H1 (cell line): ENCODE measurements at regions not wholly inside any gene's neighbourhood (a gene's known extent, or its start where the extent isn't known, plus 50 kb on each side); places are given as distances from the start of the nearest gene placed in this dataset.

Source experiments
- CTCF ChIA-PET: fragments of 300-600 bp; sonication (Branson Sonifier 250); formaldehyde crosslinking; loops from one replicate; lab custom pipeline; 2021; ENCODE audit not compliant: partially characterized antibody; lab: Charles Lee
- POLR2A ChIA-PET: fragments of 300-600 bp; sonication (Branson Sonifier 250); formaldehyde crosslinking; loops from one replicate; lab custom pipeline; 2021; ENCODE audit warnings: inconsistent platforms; ENCODE audit not compliant: partially characterized antibody; lab: Charles Lee
- DNase-seq, 2 experiments: peaks; one replicate each; pipeline versions ENCODE4 v3.0.0 to v3.0.0-alpha.2; 2010 to 2022; ENCODE audit warnings: low spot score in 2 of 2, low read depth in 1 of 2, mixed read lengths in 1 of 2
- FAIRE-seq: peaks from 2 replicates; lab custom pipeline; 2011; peaks lifted over from hg19 to GRCh38; lab: Jason Lieb, UNC
- H2AFZ ChIP-seq: 2 replicates; pipeline ENCODE4 v1.8.1; 2012; ENCODE audit warnings: low read length, inconsistent platforms
- H2AK5ac ChIP-seq: 2 replicates; pipeline ENCODE4 v1.6.1; 2013; ENCODE audit warnings: low read depth, low read length
- H2BK120ac ChIP-seq: replicated peaks from 2 replicates; pipeline ENCODE3; 2013; ENCODE audit warnings: low read depth, low read length, inconsistent platforms
- H2BK12ac ChIP-seq: 2 replicates; pipeline ENCODE4 v1.6.1; 2013; ENCODE audit warnings: low read depth, low read length
- H2BK15ac ChIP-seq: 2 replicates; pipeline ENCODE4 v1.6.1; 2013; ENCODE audit warnings: low read length
- H2BK20ac ChIP-seq: 2 replicates; pipeline ENCODE4 v1.6.1; 2013; ENCODE audit warnings: low read length
- H2BK5ac ChIP-seq: 2 replicates; pipeline ENCODE4 v1.6.1; 2013; ENCODE audit warnings: low read depth, low read length
- H3K14ac ChIP-seq: 2 replicates; pipeline ENCODE4 v1.6.1; 2013; ENCODE audit warnings: inconsistent platforms; ENCODE audit not compliant: insufficient read length
- H3K18ac ChIP-seq: 2 replicates; pipeline ENCODE4 v1.6.1; 2013; ENCODE audit warnings: low read length; ENCODE audit errors: extremely low read depth
- H3K23ac ChIP-seq: 2 replicates; pipeline ENCODE4 v1.6.1; 2013; ENCODE audit warnings: inconsistent platforms; ENCODE audit not compliant: insufficient read length
- H3K23me2 ChIP-seq: 2 replicates; pipeline ENCODE4 v1.6.1; 2013; ENCODE audit warnings: low read depth, low read length
- H3K27ac ChIP-seq: 2 replicates; pipeline ENCODE4 v1.6.1; 2011; ENCODE audit warnings: low read depth, low read length, inconsistent platforms
- H3K27me3 ChIP-seq, 4 experiments: replicated peaks in 1 of 4; 1 replicate in 1 of 4; 2 replicates in 3 of 4; pipeline versions ENCODE4 v1.6.1 to v1.8.1; 2011 to 2013; ENCODE audit warnings: low read length in 3 of 4, mild to moderate bottlenecking in 3 of 4, inconsistent platforms in 2 of 4, mixed read lengths in 2 of 4, moderate library complexity in 1 of 4; ENCODE audit not compliant: control insufficient read depth in 3 of 4, insufficient read depth in 3 of 4; ENCODE audit errors: extremely low read depth in 1 of 4
- H3K36me3 ChIP-seq, 4 experiments: 2 replicates each; pipeline versions ENCODE4 v1.6.1 to v1.8.1; 2011 to 2013; ENCODE audit warnings: mild to moderate bottlenecking in 4 of 4, low read length in 3 of 4, moderate library complexity in 2 of 4, control low read depth in 1 of 4, inconsistent platforms in 1 of 4; ENCODE audit not compliant: insufficient read depth in 4 of 4, control insufficient read depth in 2 of 4
- H3K4ac ChIP-seq: replicated peaks from 2 replicates; pipeline ENCODE3; 2013; ENCODE audit warnings: low read length, low read depth, mixed read lengths, inconsistent platforms; ENCODE audit not compliant: insufficient read length
- H3K4me1 ChIP-seq, 4 experiments: replicated peaks in 1 of 4; 1 replicate in 1 of 4; 2 replicates in 3 of 4; pipeline versions ENCODE4 v1.6.1 to v1.8.1; 2011 to 2013; ENCODE audit warnings: low read length in 3 of 4, inconsistent platforms in 2 of 4, mixed read lengths in 1 of 4; ENCODE audit not compliant: insufficient read depth in 4 of 4, control insufficient read depth in 3 of 4
- H3K4me2 ChIP-seq, 2 experiments: 2 replicates each; pipeline versions ENCODE4 v1.6.1 to v1.8.1; 2011 to 2013; ENCODE audit warnings: low read depth in 2 of 2, low read length in 2 of 2, control low read depth in 1 of 2, inconsistent platforms in 1 of 2, mild to moderate bottlenecking in 1 of 2; ENCODE audit not compliant: insufficient read depth in 1 of 2
- H3K4me3 ChIP-seq, 4 experiments: fragments of 200-600, 300-600 bp in 1 of 4; sonication (generic), shearing (Covaris generic), sonication (Bioruptor Twin) in 1 of 4; 2 replicates each; pipeline versions ENCODE4 v1.5.1 to v1.8.1; 2011 to 2016; ENCODE audit warnings: low read length in 4 of 4, low read depth in 3 of 4, control low read depth in 2 of 4, inconsistent platforms in 2 of 4, mild to moderate bottlenecking in 2 of 4, mixed read lengths in 1 of 4, moderate library complexity in 1 of 4; ENCODE audit not compliant: insufficient read depth in 2 of 4; ENCODE audit errors: extremely low read depth in 1 of 4
- H3K56ac ChIP-seq: replicated peaks from 2 replicates; pipeline ENCODE3; 2013; ENCODE audit warnings: low read depth, mild to moderate bottlenecking, mixed read lengths, low read length, inconsistent platforms; ENCODE audit not compliant: insufficient read length
- H3K79me1 ChIP-seq: 2 replicates; pipeline ENCODE4 v1.6.1; 2013; ENCODE audit warnings: low read depth, low read length, control low read depth
- H3K79me2 ChIP-seq, 2 experiments: 2 replicates each; pipeline versions ENCODE4 v1.6.1 to v1.8.1; 2012 to 2013; ENCODE audit warnings: low read length in 2 of 2, mild to moderate bottlenecking in 2 of 2, inconsistent platforms in 1 of 2; ENCODE audit not compliant: insufficient read depth in 2 of 2, control insufficient read depth in 1 of 2
- H3K9ac ChIP-seq, 4 experiments: replicated peaks in 1 of 4; 1 replicate in 1 of 4; 2 replicates in 3 of 4; pipeline versions ENCODE4 v1.6.1 to v1.8.1; 2011 to 2013; ENCODE audit warnings: low read depth in 3 of 4, low read length in 3 of 4, control low read depth in 2 of 4, mild to moderate bottlenecking in 2 of 4, moderate library complexity in 2 of 4, inconsistent platforms in 1 of 4; ENCODE audit errors: extremely low read depth in 1 of 4
- H3K9me3 ChIP-seq, 2 experiments: 2 replicates each; pipeline versions ENCODE4 v1.6.1 to v1.8.1; 2012 to 2013; ENCODE audit warnings: mild to moderate bottlenecking in 2 of 2, moderate library complexity in 2 of 2, control low read depth in 1 of 2, inconsistent platforms in 1 of 2, low read depth in 1 of 2, low read length in 1 of 2, mixed read lengths in 1 of 2; ENCODE audit not compliant: insufficient read depth in 2 of 2
- H4K20me1 ChIP-seq, 2 experiments: replicated peaks in 1 of 2; 2 replicates each; pipeline versions ENCODE3 to v1.8.1; 2011 to 2013; ENCODE audit warnings: inconsistent platforms in 2 of 2, low read length in 2 of 2, mild to moderate bottlenecking in 1 of 2; ENCODE audit not compliant: insufficient read depth in 2 of 2, control insufficient read depth in 1 of 2
- H4K5ac ChIP-seq: 2 replicates; pipeline ENCODE4 v1.6.1; 2013; ENCODE audit warnings: low read length, low read depth, mixed read lengths, inconsistent platforms; ENCODE audit not compliant: insufficient read length
- H4K8ac ChIP-seq: 2 replicates; pipeline ENCODE4 v1.8.0; 2013; ENCODE audit warnings: mild to moderate bottlenecking, moderate library complexity, low read length, inconsistent platforms; ENCODE audit not compliant: insufficient read depth; ENCODE audit errors: extremely low read depth
- H4K91ac ChIP-seq: replicated peaks from 2 replicates; pipeline ENCODE3; 2013; ENCODE audit warnings: low read length, mixed read lengths, inconsistent platforms; ENCODE audit not compliant: insufficient read length
- KDM1A ChIP-seq: fragments of 200-600, 300-600 bp; sonication (generic); IDR thresholded peaks from 2 replicates; pipeline ENCODE4 v1.7.1; 2016; ENCODE audit warnings: mild to moderate bottlenecking, low read length, borderline replicate concordance
- NANOG ChIP-seq: IDR thresholded peaks from 2 replicates; pipeline ENCODE4 v1.6.1; 2011; ENCODE audit warnings: low read length, low read depth, mild to moderate bottlenecking, inconsistent platforms; ENCODE audit not compliant: insufficient read depth, poor library complexity, severe bottlenecking
- SAP30 ChIP-seq: fragments of 300-600 bp; sonication (generic); IDR thresholded peaks from 2 replicates; pipeline ENCODE4 v1.7.1; 2012; ENCODE audit warnings: low read length, moderate library complexity, mild to moderate bottlenecking, inconsistent platforms; ENCODE audit not compliant: insufficient read depth, insufficient replicate concordance
- SIX5 ChIP-seq: IDR thresholded peaks from 2 replicates; pipeline ENCODE4 v1.6.1; 2011; ENCODE audit warnings: mild to moderate bottlenecking, low read depth, low read length
- TCF12 ChIP-seq: IDR thresholded peaks from 2 replicates; pipeline ENCODE4 v1.6.1; 2011; ENCODE audit warnings: low read depth, mild to moderate bottlenecking, low read length
- TEAD4 ChIP-seq: IDR thresholded peaks from 2 replicates; pipeline ENCODE4 v1.6.1; 2012; ENCODE audit warnings: low read depth, low read length, inconsistent platforms, mixed read lengths
- YY1 ChIP-seq: IDR thresholded peaks from 2 replicates; pipeline ENCODE4 v1.6.1; 2011; ENCODE audit warnings: low read depth, mild to moderate bottlenecking, low read length
- whole genome bisulfite sequencing, 2 experiments: shearing (Covaris generic) in 1 of 2; methylation state at CpG; one replicate each; pipeline versions ENCODE4 v1.1.6 to v1.1.7; 2013 to 2015; ENCODE audit warnings: low lambda C conversion rate in 2 of 2, mixed read lengths in 2 of 2, inconsistent platforms in 1 of 2, low coverage in 1 of 2, missing lambda C conversion rate in 1 of 2; ENCODE audit not compliant: insufficient replicate concordance in 2 of 2, insufficient coverage in 1 of 2, insufficient read length in 1 of 2; ENCODE audit errors: extremely low coverage in 1 of 2, missing lambda C conversion rate in 1 of 2; 5-methylcytosine and 5-hydroxymethylcytosine counted together

DNA sequence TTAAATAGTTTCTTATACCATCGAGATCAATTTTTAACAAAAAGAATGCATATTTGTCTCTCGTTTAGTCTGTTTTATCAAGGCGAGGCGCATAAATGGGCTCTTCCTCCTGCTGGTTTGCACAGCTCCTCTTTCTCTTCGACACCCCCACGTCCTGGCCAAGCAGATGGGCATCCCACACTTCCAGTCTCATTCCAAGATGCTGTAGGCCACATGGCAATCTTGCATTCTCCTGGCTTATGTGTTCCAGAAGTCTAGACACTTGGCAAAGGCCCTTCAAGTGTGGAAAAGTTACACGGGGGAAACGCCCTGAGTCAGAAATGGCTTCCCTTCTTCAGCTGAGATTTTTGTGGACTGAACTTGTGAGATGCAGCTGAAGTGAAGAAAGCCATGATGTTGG lies 447.1 kb downstream of the QKI start:
- H3K56ac ChIP-seq: no peak overlapping the region
- no peak overlapping the region for H3K18ac ChIP-seq
- no peak overlapping the region for H2BK12ac ChIP-seq
- H3K79me1 ChIP-seq: no peaks in the 10 kb centered on the region
- CTCF ChIA-PET: interaction anchor here (1.1 kb wide), 1 partner anchor 9 kb away, joined by 4 read pairs; no protein-coding TSS in a partner anchor
- no peak overlapping the region for H3K4ac ChIP-seq
- H2BK120ac ChIP-seq: no peak overlapping the region
- H4K20me1 ChIP-seq: no peaks in the 10 kb centered on the region
- H2BK15ac ChIP-seq: no peak overlapping the region
- no peaks in the 10 kb centered on the region for H3K36me3 ChIP-seq
- no peak overlapping the region for H3K9ac ChIP-seq
- FAIRE-seq (no peak), DNase-seq (no peak)
- POLR2A ChIA-PET: no interaction called here
- H4K5ac ChIP-seq: no peak overlapping the region
- peaks cover 2 to 8% (median 5%) of the 10 kb centered on the region in 4 experiments for H3K4me1 ChIP-seq
- H3K23ac ChIP-seq: no peak overlapping the region
- H3K9me3 ChIP-seq: no peaks in the 10 kb centered on the region
- no peak overlapping the region for H4K91ac ChIP-seq
- H4K8ac ChIP-seq: no peak overlapping the region
- 92% methylated on average over 8 of the region's 8 CpGs; no CpG with 5 or more reads in 1 of the 2 experiments for WGBS, 2 experiments
- H2AK5ac ChIP-seq: no peak overlapping the region
- H3K4me3 ChIP-seq: no peak overlapping the region
- no peak overlapping the region for H2BK5ac ChIP-seq
- TF ChIP-seq TCF12: no peak
- TF ChIP-seq SIX5: no peak
- TF ChIP-seq KDM1A: no peak
- TF ChIP-seq NANOG: no peak
- no peak for TF ChIP-seq YY1
- no peak for TF ChIP-seq SAP30
- no peak for TF ChIP-seq TEAD4
- H2AFZ ChIP-seq: no peak overlapping the region
- H3K27ac ChIP-seq: no peak overlapping the region
- no peak overlapping the region for H2BK20ac ChIP-seq
- no peaks in the 10 kb centered on the region for H3K27me3 ChIP-seq
- H3K79me2 ChIP-seq: no peaks in the 10 kb centered on the region
- no peak overlapping the region for H3K4me2 ChIP-seq
- H3K23me2 ChIP-seq: no peaks in the 10 kb centered on the region
- H3K14ac ChIP-seq: no peak overlapping the region
